ENCODE measurements at regions not wholly inside any gene's neighbourhood (a gene's known extent, or its start where the extent isn't known, plus 50 kb on each side); places are given as distances from the start of the nearest gene placed in this dataset.

GRCh38 chr15:98549741-98550140, 98.6 kb upstream of the IGF1R start:
- no peak for TF ChIP-seq EZH2 (IDR thresholded peaks at IDR 0.05; ENCODE audit: insufficient read depth, poor library complexity, severe bottlenecking)
- no peak for TF ChIP-seq EZH2phosphoT487 (IDR thresholded peaks at IDR 0.05; ENCODE audit: insufficient read depth, low read depth)
